ENCODE measurements at regions not wholly inside any gene's neighbourhood (a gene's known extent, or its start where the extent isn't known, plus 50 kb on each side); places are given as distances from the start of the nearest gene placed in this dataset.

DNA sequence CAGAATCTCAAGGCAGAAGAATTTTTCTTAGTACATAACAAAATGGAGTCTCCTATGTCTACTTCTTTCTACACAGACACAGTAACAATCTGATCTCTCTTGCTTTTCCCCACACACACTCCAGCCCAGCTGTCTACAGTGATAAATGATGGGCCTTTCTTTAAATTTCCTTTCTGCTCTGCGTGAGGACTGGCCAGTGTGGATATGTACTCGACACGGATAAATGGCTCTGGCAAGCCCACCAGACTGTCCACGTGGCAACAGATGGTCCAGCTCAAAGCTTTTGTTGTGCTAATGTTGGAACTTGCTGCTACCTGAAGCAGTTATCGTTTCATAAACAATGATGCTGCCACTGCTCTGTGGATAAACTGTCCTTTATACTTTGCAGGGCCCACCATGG lies 410.7 kb downstream of the TMEM114 start:
- TF ChIP-seq EZH2 (IDR thresholded peaks at IDR 0.05; ENCODE audit: low read length) = no peak
- TF ChIP-seq, protein P1, sequence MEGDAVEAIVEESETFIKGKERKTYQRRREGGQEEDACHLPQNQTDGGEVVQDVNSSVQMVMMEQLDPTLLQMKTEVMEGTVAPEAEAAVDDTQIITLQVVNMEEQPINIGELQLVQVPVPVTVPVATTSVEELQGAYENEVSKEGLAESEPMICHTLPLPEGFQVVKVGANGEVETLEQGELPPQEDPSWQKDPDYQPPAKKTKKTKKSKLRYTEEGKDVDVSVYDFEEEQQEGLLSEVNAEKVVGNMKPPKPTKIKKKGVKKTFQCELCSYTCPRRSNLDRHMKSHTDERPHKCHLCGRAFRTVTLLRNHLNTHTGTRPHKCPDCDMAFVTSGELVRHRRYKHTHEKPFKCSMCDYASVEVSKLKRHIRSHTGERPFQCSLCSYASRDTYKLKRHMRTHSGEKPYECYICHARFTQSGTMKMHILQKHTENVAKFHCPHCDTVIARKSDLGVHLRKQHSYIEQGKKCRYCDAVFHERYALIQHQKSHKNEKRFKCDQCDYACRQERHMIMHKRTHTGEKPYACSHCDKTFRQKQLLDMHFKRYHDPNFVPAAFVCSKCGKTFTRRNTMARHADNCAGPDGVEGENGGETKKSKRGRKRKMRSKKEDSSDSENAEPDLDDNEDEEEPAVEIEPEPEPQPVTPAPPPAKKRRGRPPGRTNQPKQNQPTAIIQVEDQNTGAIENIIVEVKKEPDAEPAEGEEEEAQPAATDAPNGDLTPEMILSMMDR (optimal IDR thresholded peaks at IDR 0.05 in 1 of 3, IDR thresholded peaks at IDR 0.05 in 1 of 3, conservative IDR thresholded peaks at IDR 0.05 in 1 of 3; ENCODE audit: extremely low read depth in 1 of 3, insufficient read depth in 2 of 3, low read length in 3 of 3) = no peak
